NB4 (cell line): ENCODE measurements at regions not wholly inside any gene's neighbourhood (a gene's known extent, or its start where the extent isn't known, plus 50 kb on each side); places are given as distances from the start of the nearest gene placed in this dataset.

Source experiments
- MYC ChIP-seq: IDR thresholded peaks from 2 replicates; pipeline ENCODE4 v1.6.1; 2011; ENCODE audit warnings: low read depth, low read length
- POLR2A ChIP-seq: IDR thresholded peaks from 2 replicates; pipeline ENCODE4 v1.6.1; 2011; ENCODE audit warnings: mild to moderate bottlenecking; ENCODE audit not compliant: insufficient read length; ENCODE audit errors: extremely low read depth

GRCh38 chr9:102650896-102651295 is 344.2 kb upstream of the CYLC2 start:
- no peak for TF ChIP-seq MYC
- TF ChIP-seq POLR2A: no peak
